Mesothelial cell of epicardium (in vitro differentiated cells): ENCODE measurements at regions not wholly inside any gene's neighbourhood (a gene's known extent, or its start where the extent isn't known, plus 50 kb on each side); places are given as distances from the start of the nearest gene placed in this dataset.

Source experiments
- DNase-seq, 2 experiments: peaks; one replicate each; pipeline ENCODE4 v3.0.0; 2021; ENCODE audit warnings: low spot score in 2 of 2; ENCODE audit not compliant: unreplicated experiment in 2 of 2
- H3K27ac Mint-ChIP-seq: 2 replicates; pipeline ENCODE4 v1.8.0; 2021; ENCODE audit warnings: mixed read lengths
- H3K27me3 Mint-ChIP-seq: 2 replicates; pipeline ENCODE4 v1.8.0; 2021; ENCODE audit warnings: low read depth, mixed read lengths
- H3K36me3 Mint-ChIP-seq: 2 replicates; pipeline ENCODE4 v1.8.0; 2021; ENCODE audit warnings: mixed read lengths
- H3K4me1 Mint-ChIP-seq: 2 replicates; pipeline ENCODE4 v1.8.0; 2021; ENCODE audit warnings: mixed read lengths
- H3K4me3 Mint-ChIP-seq: 2 replicates; pipeline ENCODE4 v1.8.0; 2021; ENCODE audit warnings: mild to moderate bottlenecking, moderate library complexity, mixed read lengths
- H3K9me3 Mint-ChIP-seq: 2 replicates; pipeline ENCODE4 v1.8.0; 2021; ENCODE audit warnings: mixed read lengths
- TF ChIP-seq, protein P1 (sequence below): fragments of 200-600 bp; sonication (generic); IDR thresholded peaks from one replicate; pipeline ENCODE4 v1.5.0; 2021; ENCODE audit warnings: antibody characterized with exemption; ENCODE audit not compliant: unreplicated experiment

DNA sequence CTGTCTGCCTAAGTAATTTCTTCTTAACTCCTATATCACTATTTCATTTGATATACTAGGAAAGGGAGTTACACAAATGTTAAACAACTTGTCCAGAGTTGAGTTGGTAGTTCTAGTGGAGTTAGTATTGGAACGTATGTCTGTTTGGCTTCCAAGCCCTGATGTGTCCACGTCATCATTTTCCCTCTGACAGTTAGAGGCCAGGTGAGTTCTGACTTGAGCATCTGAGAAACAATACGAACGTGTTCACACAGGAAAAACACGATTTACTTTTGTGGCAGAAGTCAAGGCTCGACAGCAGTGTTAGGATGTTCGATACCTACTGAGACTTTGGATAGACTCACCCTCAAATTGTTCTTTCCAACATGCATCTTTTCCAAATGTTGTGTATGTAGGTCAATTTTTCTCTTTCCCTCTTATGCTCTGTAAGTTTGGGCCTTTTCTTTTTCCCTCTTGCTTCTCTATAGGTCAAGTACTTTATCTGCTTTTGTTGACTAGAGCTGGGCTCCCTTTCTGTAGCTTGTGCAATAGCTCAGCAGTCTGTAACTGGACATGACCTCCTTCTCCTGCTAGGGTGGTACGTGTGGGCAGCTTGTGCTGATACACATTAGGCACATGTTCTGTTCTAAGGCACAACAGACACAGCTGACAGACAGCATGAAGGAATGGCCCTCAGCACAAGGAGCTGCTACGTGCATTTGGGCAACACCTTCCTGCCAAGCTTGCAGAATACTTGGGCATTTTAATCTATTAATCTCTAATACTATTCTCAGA lies 222.9 kb downstream of the PTEN start:
- H3K9me3 Mint-ChIP-seq, result no peaks in the 10 kb centered on the region
- no peak for DNase-seq
- no peak overlapping the region for H3K27ac Mint-ChIP-seq
- H3K4me3 Mint-ChIP-seq, result no peak overlapping the region
- peaks cover 4% of the 10 kb centered on the region for H3K27me3 Mint-ChIP-seq
- H3K36me3 Mint-ChIP-seq, result no peaks in the 10 kb centered on the region
- H3K4me1 Mint-ChIP-seq, result peaks cover 9% of the 10 kb centered on the region
- TF ChIP-seq, protein P1, sequence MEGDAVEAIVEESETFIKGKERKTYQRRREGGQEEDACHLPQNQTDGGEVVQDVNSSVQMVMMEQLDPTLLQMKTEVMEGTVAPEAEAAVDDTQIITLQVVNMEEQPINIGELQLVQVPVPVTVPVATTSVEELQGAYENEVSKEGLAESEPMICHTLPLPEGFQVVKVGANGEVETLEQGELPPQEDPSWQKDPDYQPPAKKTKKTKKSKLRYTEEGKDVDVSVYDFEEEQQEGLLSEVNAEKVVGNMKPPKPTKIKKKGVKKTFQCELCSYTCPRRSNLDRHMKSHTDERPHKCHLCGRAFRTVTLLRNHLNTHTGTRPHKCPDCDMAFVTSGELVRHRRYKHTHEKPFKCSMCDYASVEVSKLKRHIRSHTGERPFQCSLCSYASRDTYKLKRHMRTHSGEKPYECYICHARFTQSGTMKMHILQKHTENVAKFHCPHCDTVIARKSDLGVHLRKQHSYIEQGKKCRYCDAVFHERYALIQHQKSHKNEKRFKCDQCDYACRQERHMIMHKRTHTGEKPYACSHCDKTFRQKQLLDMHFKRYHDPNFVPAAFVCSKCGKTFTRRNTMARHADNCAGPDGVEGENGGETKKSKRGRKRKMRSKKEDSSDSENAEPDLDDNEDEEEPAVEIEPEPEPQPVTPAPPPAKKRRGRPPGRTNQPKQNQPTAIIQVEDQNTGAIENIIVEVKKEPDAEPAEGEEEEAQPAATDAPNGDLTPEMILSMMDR, result no peak

DNA sequence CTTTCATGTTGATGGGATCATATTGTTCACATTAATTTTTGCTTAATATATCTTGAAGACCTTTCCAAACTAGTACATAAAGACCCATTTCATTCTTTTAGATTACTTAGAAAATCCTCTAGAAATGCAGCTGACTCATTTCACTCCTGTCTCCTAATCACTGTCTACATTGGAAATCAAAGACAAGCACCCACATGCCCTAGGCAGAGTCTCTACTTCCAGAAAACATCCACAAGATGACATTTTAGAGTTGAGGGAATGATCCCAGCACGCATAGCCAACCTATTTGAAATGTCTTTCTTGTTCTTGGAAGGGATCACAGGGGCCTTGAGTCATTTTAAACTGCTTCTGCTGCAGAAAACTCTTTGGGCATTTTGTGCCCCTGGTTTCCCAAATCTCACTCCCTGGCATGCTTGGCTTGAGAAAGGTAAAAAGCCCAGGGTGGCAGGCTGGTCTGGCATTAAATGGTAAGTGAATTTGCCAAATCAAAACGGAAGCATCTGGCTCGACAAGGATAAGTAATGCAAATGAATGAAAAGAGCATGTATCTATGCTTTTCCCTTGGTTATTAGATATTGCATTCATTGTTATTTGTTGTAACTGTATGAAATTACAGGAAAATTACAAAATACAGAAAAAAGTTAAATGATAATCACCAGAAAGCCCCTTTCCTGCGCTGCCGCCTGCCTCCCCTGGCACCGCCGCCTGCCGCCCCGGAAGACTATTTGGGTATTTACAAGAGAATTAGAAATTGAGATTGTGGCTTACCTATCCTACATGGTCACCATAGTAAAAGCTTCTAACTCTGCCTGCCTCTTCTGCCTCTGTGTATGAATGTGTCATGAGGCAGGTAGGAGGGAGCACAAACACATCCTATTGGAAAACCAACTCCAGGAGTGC lies 225.3 kb downstream of the PTEN start:
- no peak overlapping the region for H3K4me3 Mint-ChIP-seq
- TF ChIP-seq, protein P1, result no peak
- peaks cover 4% of the 10 kb centered on the region for H3K27me3 Mint-ChIP-seq
- peaks cover 3% of the 10 kb centered on the region for H3K4me1 Mint-ChIP-seq
- no peaks in the 10 kb centered on the region for H3K36me3 Mint-ChIP-seq
- DNase-seq, result no peak
- H3K27ac Mint-ChIP-seq, result no peak overlapping the region
- no peaks in the 10 kb centered on the region for H3K9me3 Mint-ChIP-seq

DNA sequence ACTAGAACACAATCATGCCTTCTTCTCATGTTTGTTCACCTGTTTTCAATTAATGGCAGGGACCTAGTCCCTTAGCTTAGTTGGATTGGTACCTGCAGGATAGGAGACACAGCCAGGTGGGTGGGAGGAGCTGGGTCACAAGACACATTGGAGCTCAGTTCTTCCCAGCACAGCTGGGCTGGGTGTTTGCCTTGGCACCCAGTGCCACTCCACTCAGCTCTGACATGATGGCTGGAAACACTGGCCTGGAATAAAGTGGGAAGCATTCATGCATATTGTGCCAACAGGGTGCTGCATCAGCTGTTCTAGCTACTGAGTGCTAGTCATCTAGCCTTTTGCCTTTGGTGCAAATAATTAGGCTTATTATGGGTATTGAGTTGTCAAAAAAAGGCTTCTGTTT lies 226.1 kb downstream of the PTEN start:
- Mint-ChIP-seq H3K4me1 (peaks cover 3% of the 10 kb centered on the region), H3K4me3 (no peak overlapping the region), H3K27me3 (peaks cover 4% of the 10 kb centered on the region), H3K9me3 (no peaks in the 10 kb centered on the region), H3K27ac (no peak overlapping the region), H3K36me3 (no peaks in the 10 kb centered on the region)
- TF ChIP-seq, protein P1, result no peak
- DNase-seq, result no peak

DNA sequence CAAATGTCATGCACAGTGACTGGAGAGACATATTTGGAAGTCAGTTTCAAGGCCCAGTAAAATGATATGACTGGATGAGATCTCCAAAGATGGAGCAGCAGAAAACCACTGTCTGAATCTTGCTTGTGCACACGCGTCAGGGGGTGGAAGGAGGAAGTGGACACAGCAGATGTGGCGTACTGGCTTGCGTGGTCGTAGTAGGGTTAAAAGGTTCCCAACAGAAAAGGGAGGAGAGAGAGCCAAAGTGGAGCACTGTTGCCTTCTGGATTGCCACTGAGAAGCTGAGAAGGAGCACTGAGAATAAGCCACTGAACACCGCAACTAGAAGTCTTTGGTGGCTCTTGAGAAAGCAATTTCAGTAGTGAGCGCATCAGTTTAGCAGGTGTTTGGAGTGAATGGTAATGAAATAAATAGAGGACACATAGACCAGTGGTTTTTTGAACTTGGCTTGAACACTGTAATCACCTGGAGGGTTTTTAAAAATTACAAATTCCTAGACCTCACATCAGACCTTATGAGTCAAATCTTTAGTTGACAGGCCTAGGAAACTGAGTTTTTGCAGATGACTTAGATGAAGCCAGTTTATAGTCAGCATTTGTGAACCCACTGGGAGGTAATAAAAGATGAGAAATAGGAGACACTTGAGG lies 227.3 kb downstream of the PTEN start:
- H3K27ac Mint-ChIP-seq, result no peak overlapping the region
- H3K4me1 Mint-ChIP-seq, result peaks cover 7% of the 10 kb centered on the region
- H3K4me3 Mint-ChIP-seq, result no peak overlapping the region
- no peaks in the 10 kb centered on the region for H3K36me3 Mint-ChIP-seq
- no peaks in the 10 kb centered on the region for H3K9me3 Mint-ChIP-seq
- TF ChIP-seq, protein P1, result no peak
- peaks cover 4% of the 10 kb centered on the region for H3K27me3 Mint-ChIP-seq
- no peak for DNase-seq

DNA sequence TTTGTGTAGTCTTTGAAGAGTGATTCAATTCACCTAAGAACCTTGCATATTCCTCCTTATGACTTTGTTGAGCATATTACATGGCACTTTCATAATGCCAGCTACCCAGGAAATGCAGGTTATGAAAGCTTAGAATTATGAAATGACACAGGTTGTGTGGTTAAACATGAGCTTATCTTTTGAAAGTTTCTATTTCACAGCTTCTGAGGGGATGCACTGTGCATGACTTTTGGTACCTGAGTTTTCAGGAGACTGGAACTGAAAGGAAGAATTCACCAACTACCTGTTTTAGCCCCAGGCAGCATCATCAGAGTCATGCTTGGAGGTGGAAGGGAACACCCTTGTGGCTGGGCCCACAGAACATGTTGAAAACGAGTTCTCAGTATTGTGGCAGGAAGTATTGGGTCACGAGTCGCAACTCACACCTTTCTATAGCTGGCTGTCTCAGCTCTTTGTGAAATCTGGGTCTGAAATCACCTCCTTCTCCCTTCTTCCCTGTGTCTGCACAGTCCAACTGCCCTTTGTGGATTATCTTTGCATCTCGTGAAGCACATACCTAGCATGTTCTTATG lies 228.2 kb downstream of the PTEN start:
- TF ChIP-seq, protein P1, result no peak
- H3K9me3 Mint-ChIP-seq, result no peaks in the 10 kb centered on the region
- DNase-seq, result no peak
- no peaks in the 10 kb centered on the region for H3K36me3 Mint-ChIP-seq
- peaks cover 7% of the 10 kb centered on the region for H3K4me1 Mint-ChIP-seq
- H3K27ac Mint-ChIP-seq, result no peak overlapping the region
- peaks cover 4% of the 10 kb centered on the region for H3K27me3 Mint-ChIP-seq
- H3K4me3 Mint-ChIP-seq, result no peak overlapping the region
